H9 (cell line): ENCODE measurements at regions not wholly inside any gene's neighbourhood (a gene's known extent, or its start where the extent isn't known, plus 50 kb on each side); places are given as distances from the start of the nearest gene placed in this dataset.

Experiments
- DNase-seq: peaks from one replicate; pipeline ENCODE4 v3.0.0-alpha.2; 2017
- H2AFZ ChIP-seq: one replicate; pipeline ENCODE4 v1.6.1; 2013; ENCODE audit warnings: mild to moderate bottlenecking, low read length, control low read depth, moderate library complexity
- H2AK5ac ChIP-seq: 2 replicates; pipeline ENCODE4 v1.6.1; 2013; ENCODE audit warnings: low read length, control low read depth, mixed read lengths; ENCODE audit not compliant: insufficient read length
- H2BK120ac ChIP-seq: one replicate; pipeline ENCODE4 v1.6.1; 2013; ENCODE audit warnings: low read depth, mild to moderate bottlenecking, low read length, control low read depth, inconsistent platforms; ENCODE audit not compliant: poor library complexity, severe bottlenecking
- H2BK12ac ChIP-seq: 2 replicates; pipeline ENCODE4 v1.6.1; 2013; ENCODE audit warnings: low read length, control low read depth, mixed read lengths, low read depth; ENCODE audit not compliant: insufficient read length
- H2BK15ac ChIP-seq: 2 replicates; pipeline ENCODE4 v1.6.1; 2013; ENCODE audit warnings: low read depth, low read length, control low read depth
- H2BK20ac ChIP-seq: one replicate; pipeline ENCODE4 v1.6.1; 2013; ENCODE audit warnings: low read depth, mild to moderate bottlenecking, low read length, control low read depth, inconsistent platforms; ENCODE audit not compliant: poor library complexity, severe bottlenecking
- H2BK5ac ChIP-seq: 2 replicates; pipeline ENCODE4 v1.6.1; 2013; ENCODE audit warnings: low read length, control low read depth, mixed read lengths; ENCODE audit not compliant: insufficient read length
- H3K14ac ChIP-seq: 2 replicates; pipeline ENCODE4 v1.6.1; 2013; ENCODE audit warnings: low read length, control low read depth; ENCODE audit not compliant: insufficient read depth
- H3K18ac ChIP-seq: 2 replicates; pipeline ENCODE4 v1.6.1; 2013; ENCODE audit warnings: low read depth, mild to moderate bottlenecking, mixed read lengths, low read length, control low read depth; ENCODE audit not compliant: insufficient read length
- H3K23ac ChIP-seq: 2 replicates; pipeline ENCODE4 v1.6.1; 2013; ENCODE audit warnings: low read length, control low read depth, mixed read lengths, low read depth; ENCODE audit not compliant: insufficient read length
- H3K23me2 ChIP-seq: 2 replicates; pipeline ENCODE4 v1.6.1; 2013; ENCODE audit warnings: low read depth, mild to moderate bottlenecking, mixed read lengths, low read length, control low read depth; ENCODE audit not compliant: insufficient read length, poor library complexity, severe bottlenecking
- H3K27ac ChIP-seq: 2 replicates; pipeline ENCODE4 v1.5.1; 2013; ENCODE audit warnings: low read length, control low read depth, mixed read lengths, low read depth; ENCODE audit not compliant: insufficient read length
- H3K27me3 ChIP-seq: 2 replicates; pipeline ENCODE4 v1.6.1; 2013; ENCODE audit warnings: low read length, control low read depth, inconsistent platforms; ENCODE audit not compliant: insufficient read depth
- H3K4ac ChIP-seq: 2 replicates; pipeline ENCODE4 v1.6.1; 2013; ENCODE audit warnings: low read depth, mild to moderate bottlenecking, control low read depth, inconsistent platforms, low read length, moderate library complexity
- H3K4me1 ChIP-seq: 2 replicates; pipeline ENCODE4 v1.6.1; 2013; ENCODE audit warnings: low read length, control low read depth, inconsistent platforms; ENCODE audit not compliant: insufficient read depth
- H3K4me2 ChIP-seq: 2 replicates; pipeline ENCODE4 v1.6.1; 2013; ENCODE audit warnings: low read length, control low read depth, mixed read lengths; ENCODE audit not compliant: insufficient read length, insufficient read depth
- H3K56ac ChIP-seq: 2 replicates; pipeline ENCODE4 v1.6.1; 2013; ENCODE audit warnings: low read depth, mild to moderate bottlenecking, mixed read lengths, low read length, control low read depth; ENCODE audit not compliant: insufficient read length
- H3K79me1 ChIP-seq: 2 replicates; pipeline ENCODE4 v1.6.1; 2013; ENCODE audit warnings: low read depth, mild to moderate bottlenecking, moderate library complexity, low read length, control low read depth, inconsistent platforms; ENCODE audit not compliant: insufficient read depth, poor library complexity, severe bottlenecking
- H3K79me2 ChIP-seq: 2 replicates; pipeline ENCODE4 v1.6.1; 2013; ENCODE audit warnings: low read length, control low read depth, inconsistent platforms; ENCODE audit not compliant: insufficient read depth
- H3K9ac ChIP-seq: 2 replicates; pipeline ENCODE4 v1.6.1; 2013; ENCODE audit warnings: low read length, control low read depth, mixed read lengths; ENCODE audit not compliant: insufficient read length; ENCODE audit errors: extremely low read depth
- H3K9me3 ChIP-seq: one replicate; pipeline ENCODE4 v1.6.1; 2013; ENCODE audit warnings: low read depth, low read length, inconsistent platforms; ENCODE audit not compliant: control insufficient read depth
- H3T11ph ChIP-seq: one replicate; pipeline ENCODE4 v1.6.1; 2013; ENCODE audit warnings: mild to moderate bottlenecking, low read length, control low read depth, inconsistent platforms
- H4K20me1 ChIP-seq: one replicate; pipeline ENCODE4 v1.6.1; 2013; ENCODE audit not compliant: control insufficient read depth, insufficient read length, insufficient read depth
- H4K5ac ChIP-seq: 2 replicates; pipeline ENCODE4 v1.6.1; 2013; ENCODE audit warnings: low read depth, mild to moderate bottlenecking, mixed read lengths, low read length, control low read depth; ENCODE audit not compliant: insufficient read length
- H4K8ac ChIP-seq: replicated peaks from 2 replicates; pipeline ENCODE4 v1.6.1; 2013; ENCODE audit warnings: low read length, control low read depth, mixed read lengths, low read depth; ENCODE audit not compliant: insufficient read length
- H4K91ac ChIP-seq: 2 replicates; pipeline ENCODE4 v1.6.1; 2013; ENCODE audit warnings: low read depth, mild to moderate bottlenecking, moderate library complexity, mixed read lengths, low read length, control low read depth; ENCODE audit not compliant: insufficient read length
- H3K27ac Mint-ChIP-seq, 3 experiments: 2 replicates in 2 of 3; 3 replicates in 1 of 3; pipeline ENCODE4 v1.8.0; 2020 to 2021; ENCODE audit warnings: mixed read lengths in 3 of 3, mild to moderate bottlenecking in 1 of 3, moderate library complexity in 1 of 3
- H3K27me3 Mint-ChIP-seq: 2 replicates; pipeline ENCODE4 v1.8.0; 2021; ENCODE audit warnings: low read depth, mild to moderate bottlenecking, moderate library complexity, mixed read lengths
- H3K36me3 Mint-ChIP-seq, 3 experiments: 2 replicates in 2 of 3; 3 replicates in 1 of 3; pipeline ENCODE4 v1.8.0; 2020 to 2021; ENCODE audit warnings: low read depth in 3 of 3, mixed read lengths in 3 of 3; ENCODE audit not compliant: insufficient read depth in 1 of 3
- H3K4me1 Mint-ChIP-seq, 2 experiments: 2 replicates each; pipeline ENCODE4 v1.8.0; 2020; ENCODE audit warnings: mixed read lengths in 2 of 2
- H3K4me3 Mint-ChIP-seq, 2 experiments: 2 replicates in 1 of 2; 3 replicates in 1 of 2; pipeline ENCODE4 v1.8.0; 2020 to 2021; ENCODE audit warnings: mild to moderate bottlenecking in 2 of 2, mixed read lengths in 2 of 2, moderate library complexity in 1 of 2
- H3K9me3 Mint-ChIP-seq, 2 experiments: 2 replicates in 1 of 2; 3 replicates in 1 of 2; pipeline ENCODE4 v1.8.0; 2020; ENCODE audit warnings: mild to moderate bottlenecking in 2 of 2, mixed read lengths in 2 of 2, moderate library complexity in 1 of 2
- WGBS: extraction: QIAGEN DNeasy Blood & Tissue Kit; methylation state at CpG from one replicate; pipeline ENCODE4 v1.1.7; 2013; ENCODE audit warnings: missing lambda C conversion rate, low lambda C conversion rate, mixed read lengths; ENCODE audit not compliant: insufficient read length; ENCODE audit errors: extremely low coverage; 5-methylcytosine and 5-hydroxymethylcytosine counted together
- TF ChIP-seq, protein P1 (sequence below): fragments of 200-600 bp; sonication (generic); conservative IDR thresholded peaks from 3 replicates; pipeline ENCODE4 v1.8.0; 2021; ENCODE audit warnings: antibody characterized with exemption, mild to moderate bottlenecking

DNA sequence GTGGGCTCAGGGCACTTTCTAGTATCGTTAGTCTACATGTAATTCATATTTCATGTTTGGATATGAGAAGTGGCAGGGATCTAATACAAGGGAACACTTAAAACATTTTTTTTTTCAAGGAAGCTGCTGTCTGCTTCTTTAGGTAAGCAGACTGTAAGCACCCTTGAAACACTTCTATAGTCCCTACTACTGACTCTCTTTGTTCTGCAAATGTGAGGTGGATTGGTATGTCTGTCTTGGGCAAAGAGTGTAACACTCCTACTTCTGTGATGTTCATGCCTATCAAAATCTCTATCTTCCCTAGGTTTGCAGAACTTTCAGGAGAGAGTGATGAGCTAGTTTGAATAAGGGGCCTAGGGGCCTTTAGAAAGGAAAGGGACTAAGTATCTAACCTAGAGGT, 93.9 kb downstream of the ZNF330 start:
- Histone ChIP-seq H4K8ac (no peak overlapping the region), H3K56ac (no peak overlapping the region), H3K4me2 (no peak overlapping the region), H3K79me1 (no peaks in the 10 kb centered on the region), H3K4ac (no peak overlapping the region), H2BK12ac (no peak overlapping the region), H2AK5ac (no peak overlapping the region), H2AFZ (no peak overlapping the region), H3K27me3 (no peaks in the 10 kb centered on the region), H4K20me1 (no peaks in the 10 kb centered on the region), H3K9ac (no peak overlapping the region), H4K5ac (no peak overlapping the region), H3K18ac (no peak overlapping the region), H3T11ph (no peak overlapping the region), H3K23me2 (no peaks in the 10 kb centered on the region), H3K79me2 (no peaks in the 10 kb centered on the region), H3K27ac (no peak overlapping the region), H2BK5ac (no peak overlapping the region), H2BK20ac (no peak overlapping the region), H3K14ac (no peak overlapping the region), H2BK15ac (no peak overlapping the region), H4K91ac (no peak overlapping the region), H2BK120ac (no peak overlapping the region), H3K9me3 (no peaks in the 10 kb centered on the region), H3K23ac (no peak overlapping the region), H3K4me1 (no peaks in the 10 kb centered on the region; the same call in 1 of the 2 replicates)
- WGBS: no CpG with 5 or more reads among the region's 1 CpG
- Mint-ChIP-seq H3K27me3 (no peaks in the 10 kb centered on the region), H3K36me3 (no peaks in the 10 kb centered on the region; a peak in 1 of 7 replicates), H3K4me3 (peak overlapping the region in 1 of 2 experiments; percentile 17; a peak in 1 of 5 replicates), H3K9me3 (no peaks in the 10 kb centered on the region), H3K4me1 (peaks cover 14 to 20% of the 10 kb centered on the region in 2 experiments), H3K27ac (no peak overlapping the region)
- TF ChIP-seq, protein P1, sequence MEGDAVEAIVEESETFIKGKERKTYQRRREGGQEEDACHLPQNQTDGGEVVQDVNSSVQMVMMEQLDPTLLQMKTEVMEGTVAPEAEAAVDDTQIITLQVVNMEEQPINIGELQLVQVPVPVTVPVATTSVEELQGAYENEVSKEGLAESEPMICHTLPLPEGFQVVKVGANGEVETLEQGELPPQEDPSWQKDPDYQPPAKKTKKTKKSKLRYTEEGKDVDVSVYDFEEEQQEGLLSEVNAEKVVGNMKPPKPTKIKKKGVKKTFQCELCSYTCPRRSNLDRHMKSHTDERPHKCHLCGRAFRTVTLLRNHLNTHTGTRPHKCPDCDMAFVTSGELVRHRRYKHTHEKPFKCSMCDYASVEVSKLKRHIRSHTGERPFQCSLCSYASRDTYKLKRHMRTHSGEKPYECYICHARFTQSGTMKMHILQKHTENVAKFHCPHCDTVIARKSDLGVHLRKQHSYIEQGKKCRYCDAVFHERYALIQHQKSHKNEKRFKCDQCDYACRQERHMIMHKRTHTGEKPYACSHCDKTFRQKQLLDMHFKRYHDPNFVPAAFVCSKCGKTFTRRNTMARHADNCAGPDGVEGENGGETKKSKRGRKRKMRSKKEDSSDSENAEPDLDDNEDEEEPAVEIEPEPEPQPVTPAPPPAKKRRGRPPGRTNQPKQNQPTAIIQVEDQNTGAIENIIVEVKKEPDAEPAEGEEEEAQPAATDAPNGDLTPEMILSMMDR: no peak
- DNase-seq: no peak
